Activated naive CD8-positive, alpha-beta T cell treated with anti-CD3 and anti-CD28 coated beads for 36 hours (primary cell): ENCODE measurements at regions not wholly inside any gene's neighbourhood (a gene's known extent, or its start where the extent isn't known, plus 50 kb on each side); places are given as distances from the start of the nearest gene placed in this dataset.
"Not testable (repeated sequence)": the region's sequence is repeated elsewhere in the genome, so short reads cannot be mapped to it uniquely, and the experiment has no call there.

Source experiments
- DNase-seq: peaks from one replicate; pipeline ENCODE4 v3.0.0; 2021
- H3K27ac Mint-ChIP-seq: one replicate; pipeline ENCODE4 v1.8.0; 2022; ENCODE audit warnings: mild to moderate bottlenecking, moderate library complexity, mixed read lengths
- H3K27me3 Mint-ChIP-seq: one replicate; pipeline ENCODE4 v1.8.0; 2022; ENCODE audit warnings: mild to moderate bottlenecking, mixed read lengths
- H3K36me3 Mint-ChIP-seq: one replicate; pipeline ENCODE4 v1.8.0; 2021; ENCODE audit warnings: mild to moderate bottlenecking, mixed read lengths
- H3K4me1 Mint-ChIP-seq: one replicate; pipeline ENCODE4 v1.8.0; 2021; ENCODE audit warnings: mixed read lengths
- H3K4me3 Mint-ChIP-seq: one replicate; pipeline ENCODE4 v1.8.0; 2022; ENCODE audit warnings: mild to moderate bottlenecking, moderate library complexity, mixed read lengths
- H3K9me3 Mint-ChIP-seq: one replicate; pipeline ENCODE4 v1.8.0; 2022; ENCODE audit warnings: mixed read lengths

- Mint-ChIP-seq H3K9me3 (peaks cover 8% of the 10 kb centered on the region), H3K27ac (no peak overlapping the region), H3K4me1 (peaks cover 10% of the 10 kb centered on the region), H3K36me3 (no peaks in the 10 kb centered on the region), H3K4me3 (no peak overlapping the region), H3K27me3 (no peaks in the 10 kb centered on the region)
- DNase-seq: no peak
Measured at GRCh38 chr3:13766128-13766527, 113.7 kb downstream of the WNT7A start.

DNA sequence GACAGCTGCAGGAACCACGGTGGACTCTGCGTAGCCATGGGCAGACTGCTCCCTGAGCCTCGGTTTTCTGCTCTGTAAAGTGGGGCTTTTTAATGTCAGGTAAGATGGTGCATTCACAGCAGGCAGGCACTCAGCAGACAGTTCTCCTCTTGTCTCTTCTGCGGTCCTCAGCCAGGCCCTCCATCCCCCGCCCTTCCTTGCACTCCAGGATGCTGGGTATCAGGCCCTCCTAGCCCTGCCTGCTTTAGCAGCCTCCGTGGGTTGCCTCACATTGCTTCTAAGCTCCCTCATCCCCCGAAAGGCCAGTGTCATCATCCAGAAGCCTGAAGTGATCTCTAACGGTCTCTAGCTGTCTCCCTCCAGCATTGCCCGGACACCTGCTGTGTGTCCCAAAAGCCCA lies 115.7 kb downstream of the WNT7A start:
- peaks cover 13% of the 10 kb centered on the region for H3K9me3 Mint-ChIP-seq
- H3K4me3 Mint-ChIP-seq: no peak overlapping the region
- DNase-seq: no peak
- H3K4me1 Mint-ChIP-seq: no peaks in the 10 kb centered on the region
- H3K27me3 Mint-ChIP-seq: peaks cover under 1% of the 10 kb centered on the region
- H3K27ac Mint-ChIP-seq: no peak overlapping the region
- no peaks in the 10 kb centered on the region for H3K36me3 Mint-ChIP-seq

DNA sequence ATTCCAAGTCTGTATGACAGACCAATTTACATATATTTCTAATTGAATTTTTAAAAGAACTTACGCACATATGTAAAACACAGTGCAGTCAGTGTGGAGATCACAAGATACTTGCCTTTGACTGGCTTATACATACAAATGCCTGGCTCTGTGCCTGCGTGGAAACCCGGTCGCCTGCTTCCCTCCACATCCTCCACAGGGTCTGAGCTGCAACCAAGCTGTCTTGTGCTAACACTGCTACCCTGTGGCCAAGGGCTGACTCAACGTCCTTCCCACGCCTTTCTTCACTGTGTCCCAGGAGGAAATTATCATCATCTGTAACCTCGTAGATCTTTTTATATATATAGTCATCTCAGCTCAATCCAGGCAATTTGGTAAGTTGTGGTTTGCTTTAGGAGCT lies 117.0 kb downstream of the WNT7A start:
- no peaks in the 10 kb centered on the region for H3K36me3 Mint-ChIP-seq
- no peak overlapping the region for H3K27ac Mint-ChIP-seq
- H3K27me3 Mint-ChIP-seq: peaks cover 3% of the 10 kb centered on the region
- no peak for DNase-seq
- no peak overlapping the region for H3K4me3 Mint-ChIP-seq
- peaks cover 13% of the 10 kb centered on the region for H3K9me3 Mint-ChIP-seq
- H3K4me1 Mint-ChIP-seq: no peaks in the 10 kb centered on the region

DNA sequence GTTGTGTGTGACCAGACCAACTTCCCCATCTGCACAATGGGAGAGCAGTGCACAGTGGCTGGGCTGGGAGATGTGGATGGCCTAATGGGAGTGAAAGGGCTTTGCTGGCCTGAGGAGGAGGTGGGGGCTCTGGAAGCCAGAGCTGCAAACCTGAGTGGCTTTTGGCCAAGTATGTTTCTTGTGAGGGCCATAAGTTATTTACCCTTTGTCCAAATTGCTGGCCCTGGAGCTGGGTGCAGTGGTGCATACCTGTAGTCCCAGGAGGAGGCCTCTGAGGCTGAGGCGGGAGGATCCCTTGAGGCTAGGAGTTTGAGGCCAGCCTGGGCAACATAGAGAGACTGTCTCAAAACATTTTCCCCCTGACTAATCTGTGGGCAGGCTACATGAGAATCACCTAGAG lies 129.1 kb downstream of the WNT7A start:
- Mint-ChIP-seq H3K4me1 (no peaks in the 10 kb centered on the region), H3K36me3 (no peaks in the 10 kb centered on the region), H3K27me3 (peaks cover 5% of the 10 kb centered on the region), H3K9me3 (peaks cover 10% of the 10 kb centered on the region), H3K27ac (no peak overlapping the region), H3K4me3 (no peak overlapping the region)
- DNase-seq: no peak

GRCh38 chr3:13750215-13750614 lies 129.7 kb downstream of the WNT7A start:
- Mint-ChIP-seq H3K4me3 (no peak overlapping the region), H3K9me3 (peaks cover 5% of the 10 kb centered on the region), H3K36me3 (no peaks in the 10 kb centered on the region), H3K27me3 (peaks cover 5% of the 10 kb centered on the region), H3K27ac (no peak overlapping the region), H3K4me1 (no peaks in the 10 kb centered on the region)
- no peak for DNase-seq

GRCh38 chr3:13749063-13749764 lies 130.7 kb downstream of the WNT7A start:
- no peak for DNase-seq
- no peak overlapping the region for H3K4me3 Mint-ChIP-seq
- H3K9me3 Mint-ChIP-seq: no peaks in the 10 kb centered on the region
- no peak overlapping the region for H3K27ac Mint-ChIP-seq
- peaks cover 5% of the 10 kb centered on the region for H3K27me3 Mint-ChIP-seq
- H3K4me1 Mint-ChIP-seq: no peaks in the 10 kb centered on the region
- no peaks in the 10 kb centered on the region for H3K36me3 Mint-ChIP-seq

- Mint-ChIP-seq H3K4me1 (no peaks in the 10 kb centered on the region), H3K9me3 (no peaks in the 10 kb centered on the region), H3K36me3 (no peaks in the 10 kb centered on the region), H3K4me3 (no peak overlapping the region), H3K27ac (no peak overlapping the region), H3K27me3 (peaks cover 5% of the 10 kb centered on the region)
- DNase-seq: no peak
Measured at GRCh38 chr3:13748276-13748879, 131.5 kb downstream of the WNT7A start.

DNA sequence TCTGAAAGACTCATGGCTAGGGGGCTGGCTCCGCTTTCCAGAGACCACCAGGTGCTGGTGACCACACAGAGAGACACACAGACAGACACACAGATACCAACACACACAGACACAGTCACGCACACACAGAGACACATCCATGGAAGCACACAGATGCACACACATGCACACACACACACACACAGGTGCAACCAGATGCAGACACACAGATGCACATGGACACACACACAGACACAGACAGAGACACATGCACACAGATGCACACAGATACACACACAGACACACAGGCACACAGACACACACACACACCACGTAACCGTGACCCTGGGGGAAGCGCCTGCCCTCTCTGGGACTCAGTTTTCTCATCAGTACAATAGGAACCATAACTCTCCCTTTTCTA lies 132.2 kb downstream of the WNT7A start:
- H3K4me1 Mint-ChIP-seq: no peaks in the 10 kb centered on the region
- H3K4me3 Mint-ChIP-seq: no peak overlapping the region
- no peak for DNase-seq
- H3K9me3 Mint-ChIP-seq: peaks cover under 1% of the 10 kb centered on the region
- peaks cover under 1% of the 10 kb centered on the region for H3K36me3 Mint-ChIP-seq
- H3K27ac Mint-ChIP-seq: no peak overlapping the region
- H3K27me3 Mint-ChIP-seq: peaks cover 7% of the 10 kb centered on the region

DNA sequence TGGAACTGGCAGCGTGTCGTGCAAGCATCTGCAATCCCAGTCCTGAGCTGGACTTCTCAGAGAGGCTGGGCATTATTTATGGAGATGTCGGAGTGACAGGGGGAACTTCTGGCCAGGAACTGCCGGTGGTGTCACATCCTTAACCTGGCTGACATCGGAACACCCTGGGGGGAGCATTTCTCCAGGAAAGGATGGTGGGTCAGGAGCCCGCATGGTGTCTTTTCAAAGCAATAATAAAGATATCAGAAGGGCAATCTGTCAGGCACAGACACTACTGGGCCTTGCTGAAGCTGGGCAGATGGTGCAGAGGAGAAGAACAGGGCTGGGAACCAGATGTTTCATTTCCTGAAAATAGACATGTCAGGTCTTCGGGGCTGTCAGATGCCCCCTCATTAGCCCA lies 133.5 kb downstream of the WNT7A start:
- Mint-ChIP-seq H3K36me3 (peaks cover 6% of the 10 kb centered on the region), H3K4me3 (no peak overlapping the region), H3K27ac (no peak overlapping the region), H3K27me3 (peaks cover 16% of the 10 kb centered on the region), H3K4me1 (no peaks in the 10 kb centered on the region), H3K9me3 (peaks cover 11% of the 10 kb centered on the region)
- DNase-seq: no peak

GRCh38 chr3:13745636-13746035 lies 134.2 kb downstream of the WNT7A start:
- peaks cover 12% of the 10 kb centered on the region for H3K9me3 Mint-ChIP-seq
- peaks cover 21% of the 10 kb centered on the region for H3K27me3 Mint-ChIP-seq
- no peak overlapping the region for H3K27ac Mint-ChIP-seq
- H3K4me1 Mint-ChIP-seq: peaks cover under 1% of the 10 kb centered on the region
- H3K36me3 Mint-ChIP-seq: peaks cover 6% of the 10 kb centered on the region
- no peak overlapping the region for H3K4me3 Mint-ChIP-seq
- DNase-seq: no peak

GRCh38 chr3:13740795-13741194 lies 139.1 kb downstream of the WNT7A start:
- Mint-ChIP-seq H3K36me3 (peaks cover 6% of the 10 kb centered on the region), H3K27ac (no peak overlapping the region), H3K4me1 (peaks cover 2% of the 10 kb centered on the region), H3K27me3 (peaks cover 26% of the 10 kb centered on the region), H3K9me3 (peaks cover 22% of the 10 kb centered on the region), H3K4me3 (no peak overlapping the region)
- DNase-seq: no peak

DNA sequence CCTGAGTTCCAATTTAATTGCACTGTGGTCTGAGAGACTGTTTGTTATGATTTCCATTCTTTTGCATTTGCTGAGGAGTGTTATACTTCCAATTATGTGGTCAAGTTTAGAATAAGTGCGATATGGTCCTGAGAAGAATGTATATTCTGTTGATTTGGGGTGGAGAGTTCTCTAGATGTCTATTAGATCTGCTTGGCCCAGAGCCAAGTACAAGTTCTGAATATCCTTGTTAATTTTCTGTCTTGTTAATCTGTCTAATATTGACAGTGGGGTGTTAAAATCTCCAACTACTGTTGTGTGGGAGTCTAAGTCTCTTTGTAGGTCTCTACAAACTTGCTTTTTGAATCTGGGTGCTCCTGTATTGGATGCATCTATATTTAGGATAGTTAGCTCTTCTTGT lies 146.1 kb downstream of the WNT7A start:
- not testable (repeated sequence) for H3K27ac Mint-ChIP-seq, DNase-seq, H3K4me1 Mint-ChIP-seq, H3K4me3 Mint-ChIP-seq, H3K36me3 Mint-ChIP-seq
- peaks cover 19% of the 10 kb centered on the region for H3K9me3 Mint-ChIP-seq
- H3K27me3 Mint-ChIP-seq: peaks cover 29% of the 10 kb centered on the region

DNA sequence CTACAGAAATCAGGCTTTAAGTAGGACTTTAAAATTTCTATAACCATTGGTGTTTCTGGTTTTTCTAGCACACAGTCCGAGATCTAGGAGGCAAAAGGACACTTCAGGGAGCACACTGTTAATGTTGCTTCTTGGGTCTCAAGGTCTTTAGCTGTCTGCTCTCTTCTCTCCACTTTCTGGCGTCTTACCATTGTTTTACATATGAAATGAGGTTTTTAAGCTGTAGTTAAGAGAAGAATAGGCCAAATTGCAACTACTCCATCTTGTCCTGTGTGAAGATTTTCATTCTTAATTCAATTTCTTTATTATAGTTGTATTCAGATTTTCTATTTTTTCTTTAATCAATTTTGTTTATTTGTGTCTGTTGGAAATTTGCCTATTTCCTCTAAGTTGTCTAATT lies 151.4 kb downstream of the WNT7A start:
- Mint-ChIP-seq H3K9me3 (peaks cover 5% of the 10 kb centered on the region), H3K36me3 (peaks cover 1% of the 10 kb centered on the region), H3K27me3 (peaks cover 24% of the 10 kb centered on the region), H3K4me3 (no peak overlapping the region), H3K4me1 (no peaks in the 10 kb centered on the region), H3K27ac (no peak overlapping the region)
- no peak for DNase-seq

DNA sequence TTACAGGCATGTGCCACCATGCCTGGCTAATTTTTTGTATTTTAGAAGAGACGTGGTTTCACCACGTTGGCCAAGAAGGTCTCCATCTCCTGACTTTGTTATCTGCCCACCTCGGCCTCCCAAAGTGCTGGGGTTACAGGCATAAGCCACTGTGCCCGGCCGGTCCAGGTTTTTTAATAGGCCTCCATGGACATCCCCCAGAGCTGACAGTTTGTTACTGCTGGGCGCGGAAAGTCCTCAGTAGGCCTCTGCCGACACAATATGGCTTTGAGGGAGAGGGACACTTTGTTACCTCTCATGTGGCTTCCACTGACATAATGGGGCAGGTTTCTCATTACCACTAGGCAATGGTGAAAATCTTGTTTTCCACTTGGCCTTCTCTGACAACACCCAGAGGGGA lies 152.0 kb downstream of the WNT7A start:
- H3K9me3 Mint-ChIP-seq: peaks cover 7% of the 10 kb centered on the region
- no peak overlapping the region for H3K27ac Mint-ChIP-seq
- peaks cover 1% of the 10 kb centered on the region for H3K36me3 Mint-ChIP-seq
- H3K27me3 Mint-ChIP-seq: peaks cover 18% of the 10 kb centered on the region
- no peaks in the 10 kb centered on the region for H3K4me1 Mint-ChIP-seq
- H3K4me3 Mint-ChIP-seq: no peak overlapping the region
- DNase-seq: no peak

GRCh38 chr3:13723676-13724207 lies 156.1 kb downstream of the WNT7A start:
- Mint-ChIP-seq H3K4me3 (no peak overlapping the region), H3K36me3 (peaks cover 1% of the 10 kb centered on the region), H3K9me3 (peaks cover 14% of the 10 kb centered on the region), H3K27ac (no peak overlapping the region), H3K27me3 (peaks cover 7% of the 10 kb centered on the region), H3K4me1 (no peaks in the 10 kb centered on the region)
- DNase-seq: no peak

GRCh38 chr3:13722178-13722577 lies 157.7 kb downstream of the WNT7A start:
- Mint-ChIP-seq H3K27me3 (no peaks in the 10 kb centered on the region), H3K4me1 (no peaks in the 10 kb centered on the region), H3K4me3 (no peak overlapping the region), H3K36me3 (peaks cover 1% of the 10 kb centered on the region), H3K27ac (no peak overlapping the region), H3K9me3 (peaks cover 14% of the 10 kb centered on the region)
- DNase-seq: no peak
